ENCODE measurements at regions not wholly inside any gene's neighbourhood (a gene's known extent, or its start where the extent isn't known, plus 50 kb on each side); places are given as distances from the start of the nearest gene placed in this dataset.
A peak's percentile ranks its signal among the peaks of the same experiment; 100 is the strongest.

GRCh38 chr2:144325086-144325485, 194.8 kb downstream of the ZEB2 start:
- intact Hi-C loops (cut with DNase I; ENCODE audit: low total_unique reads): no loop called here
- peak overlapping the region in 6 of 8 donors; percentile 18 to 65 (median 56) for H3K27ac ChIP-seq
- TF ChIP-seq CTCF (IDR thresholded peaks at IDR 0.05 in 8 of 11, conservative IDR thresholded peaks at IDR 0.05 in 3 of 11) (no peak), POLR2AphosphoS5 (IDR thresholded peaks at IDR 0.05) (no peak)
- 60 to 66% (median 62%) methylated on average over 3 of the region's 3 CpGs for WGBS, 5 donors
- no peak overlapping the region for H3K4me3 ChIP-seq
- no peaks in the 10 kb centered on the region for H3K9me3 ChIP-seq
- no peak for DNase-seq
- no peaks in the 10 kb centered on the region for H3K27me3 ChIP-seq (replicated peaks in 1 of 7)
- H3K4me1 ChIP-seq: peaks cover 22 to 82% (median 44%) of the 10 kb centered on the region in 6 donors
- H3K36me3 ChIP-seq: peaks cover 0 to 5% (median 0%) of the 10 kb centered on the region in 6 donors

- no peak for DNase-seq
- H3K36me3 ChIP-seq: peaks cover 0 to 5% (median 0%) of the 10 kb centered on the region in 6 donors
- WGBS, 5 donors: 65 to 82% (median 74%) methylated on average over 4 of the region's 4 CpGs
Measured at GRCh38 chr2:144324446-144325045, 195.4 kb downstream of the ZEB2 start.

GRCh38 chr2:144323946-144324345, 196.0 kb downstream of the ZEB2 start:
- 57 to 66% (median 64%) methylated on average over 2 of the region's 2 CpGs for WGBS, 5 donors
- TF ChIP-seq POLR2AphosphoS5 (IDR thresholded peaks at IDR 0.05) (no peak), CTCF (IDR thresholded peaks at IDR 0.05 in 8 of 11, conservative IDR thresholded peaks at IDR 0.05 in 3 of 11) (no peak), POLR2A (IDR thresholded peaks at IDR 0.05) (no peak)

More at GRCh38 chr2:144324446-144325045, 195.4 kb downstream of the ZEB2 start:
- Histone ChIP-seq H3K27ac (peak overlapping the region in 6 of 8 donors; percentile 18 to 65 (median 56)), H3K4me3 (peak overlapping the region in 1 of 8 donors; percentile 19), H3K27me3 (replicated peaks in 1 of 7) (no peaks in the 10 kb centered on the region), H3K4me1 (peaks cover 22 to 81% (median 41%) of the 10 kb centered on the region in 6 donors), H3K9me3 (no peaks in the 10 kb centered on the region)
- TF ChIP-seq POLR2A (IDR thresholded peaks at IDR 0.05): no peak
- no peak for TF ChIP-seq CTCF (IDR thresholded peaks at IDR 0.05 in 8 of 11, conservative IDR thresholded peaks at IDR 0.05 in 3 of 11)
- TF ChIP-seq POLR2AphosphoS5 (IDR thresholded peaks at IDR 0.05): no peak
- intact Hi-C loops (cut with DNase I; ENCODE audit: low total_unique reads): no loop called here

GRCh38 chr2:144322379-144322778, 197.5 kb downstream of the ZEB2 start:
- no peak overlapping the region for H3K27ac ChIP-seq
- TF ChIP-seq POLR2A (IDR thresholded peaks at IDR 0.05): no peak
- TF ChIP-seq POLR2AphosphoS5 (IDR thresholded peaks at IDR 0.05): no peak
- no peak for TF ChIP-seq CTCF (IDR thresholded peaks at IDR 0.05 in 8 of 11, conservative IDR thresholded peaks at IDR 0.05 in 3 of 11)
- no peaks in the 10 kb centered on the region for H3K27me3 ChIP-seq (replicated peaks in 1 of 7)
- H3K4me1 ChIP-seq: peaks cover 22 to 62% (median 37%) of the 10 kb centered on the region in 6 donors
- no peak overlapping the region for H3K4me3 ChIP-seq
- no peak for DNase-seq
- H3K9me3 ChIP-seq: no peaks in the 10 kb centered on the region
- intact Hi-C loops (cut with DNase I; ENCODE audit: low total_unique reads): no loop called here
- H3K36me3 ChIP-seq: no peaks in the 10 kb centered on the region
- WGBS, 5 donors: 78 to 86% (median 82%) methylated on average over 2 of the region's 2 CpGs

More at GRCh38 chr2:144323946-144324345, 196.0 kb downstream of the ZEB2 start:
- H3K4me1 ChIP-seq: peaks cover 22 to 75% (median 38%) of the 10 kb centered on the region in 6 donors
- DNase-seq: no peak
- peak overlapping the region in 1 of 8 donors; percentile 19 for H3K4me3 ChIP-seq
- peak overlapping the region in 6 of 8 donors; percentile 18 to 65 (median 56) for H3K27ac ChIP-seq
- no peaks in the 10 kb centered on the region for H3K27me3 ChIP-seq (replicated peaks in 1 of 7)
- H3K36me3 ChIP-seq: peaks cover 0 to 5% (median 0%) of the 10 kb centered on the region in 6 donors
- intact Hi-C loops (cut with DNase I; ENCODE audit: low total_unique reads): no loop called here
- H3K9me3 ChIP-seq: no peaks in the 10 kb centered on the region

Measured in spleen (tissue), 11 donors.